Endothelial cell of umbilical vein (primary cell): ENCODE measurements at regions not wholly inside any gene's neighbourhood (a gene's known extent, or its start where the extent isn't known, plus 50 kb on each side); places are given as distances from the start of the nearest gene placed in this dataset.

Experiments used
- BruUV-seq: library from RNA; stranded (reverse); fragments of 400-500 nt; replicated peaks from 2 replicates; lab custom pipeline; 2021; lab: Mats Ljungman, UMichigan
- CTCF ChIA-PET: fragments of 300-600, 350-600 bp; sonication (Branson Sonifier 250); formaldehyde crosslinking; loops from one replicate; lab custom pipeline; 2021; ENCODE audit warnings: antibody characterized with exemption, inconsistent platforms; lab: Charles Lee
- POLR2A ChIA-PET: fragments of 300-600, 350-600 bp; sonication (Branson Sonifier 250); formaldehyde crosslinking; loops from one replicate; lab custom pipeline; 2021; ENCODE audit warnings: antibody characterized with exemption, inconsistent platforms; lab: Charles Lee
- DNase-seq: peaks from one replicate; pipeline ENCODE4 v3.0.0-alpha.2; 2011; ENCODE audit warnings: low read depth, low spot score
- FAIRE-seq: peaks from 2 replicates; lab custom pipeline; 2011; peaks lifted over from hg19 to GRCh38; lab: Jason Lieb, UNC
- H2AFZ ChIP-seq: 2 replicates; pipeline ENCODE4 v1.6.0; 2012; ENCODE audit warnings: low read depth, low read length, control low read depth, inconsistent platforms
- H3K27ac ChIP-seq: 2 replicates; pipeline ENCODE4 v1.5.1; 2011; ENCODE audit warnings: low read depth, mild to moderate bottlenecking, control low read depth, low read length, moderate library complexity; ENCODE audit not compliant: insufficient read depth
- H3K27me3 ChIP-seq, 2 experiments: 2 replicates each; pipeline versions ENCODE4 v1.6.0 to v1.6.1; 2011; ENCODE audit warnings: low read length in 2 of 2, mixed read lengths in 1 of 2; ENCODE audit not compliant: control insufficient read depth in 2 of 2, insufficient read depth in 2 of 2
- H3K36me3 ChIP-seq, 2 experiments: 2 replicates in 1 of 2; 3 replicates in 1 of 2; pipeline ENCODE4 v1.5.1; 2011; ENCODE audit warnings: low read length in 2 of 2, mild to moderate bottlenecking in 1 of 2, moderate library complexity in 1 of 2; ENCODE audit not compliant: control insufficient read depth in 2 of 2, insufficient read depth in 2 of 2; ENCODE audit errors: extremely low read depth in 1 of 2
- H3K4me1 ChIP-seq: 3 replicates; pipeline ENCODE4 v1.5.1; 2011; ENCODE audit warnings: mild to moderate bottlenecking, low read length; ENCODE audit not compliant: control insufficient read depth, insufficient read depth; ENCODE audit errors: extremely low read depth
- H3K4me2 ChIP-seq: 2 replicates; pipeline ENCODE4 v1.6.1; 2011; ENCODE audit warnings: low read length, control low read depth, mixed read lengths; ENCODE audit not compliant: insufficient read depth
- H3K4me3 ChIP-seq, 3 experiments: fragments of 200-600 bp in 1 of 3; sonication (generic), shearing (Covaris generic) in 1 of 3; replicated peaks in 1 of 3; 2 replicates each; pipeline ENCODE4 v1.5.1; 2011 to 2016; ENCODE audit warnings: control low read depth in 3 of 3, low read length in 3 of 3, mild to moderate bottlenecking in 2 of 3, inconsistent platforms in 1 of 3, low read depth in 1 of 3, moderate library complexity in 1 of 3; ENCODE audit not compliant: insufficient read depth in 1 of 3
- H3K79me2 ChIP-seq: 2 replicates; pipeline ENCODE4 v1.6.0; 2012; ENCODE audit warnings: low read length, inconsistent platforms; ENCODE audit not compliant: control insufficient read depth, insufficient read depth
- H3K9ac ChIP-seq: replicated peaks from 2 replicates; pipeline ENCODE3; 2011; ENCODE audit warnings: low read length, control low read depth; ENCODE audit not compliant: insufficient read depth; ENCODE audit errors: extremely low read depth
- H3K9me1 ChIP-seq: replicated peaks from 3 replicates; pipeline ENCODE4 v1.6.0; 2011; ENCODE audit warnings: mild to moderate bottlenecking, low read length; ENCODE audit not compliant: control insufficient read depth, insufficient read depth; ENCODE audit errors: extremely low read depth
- H3K9me3 ChIP-seq: replicated peaks from 2 replicates; pipeline ENCODE4 v1.5.1; 2012; ENCODE audit warnings: low read length, inconsistent platforms; ENCODE audit not compliant: control insufficient read depth, insufficient read depth
- H4K20me1 ChIP-seq: replicated peaks from 2 replicates; pipeline ENCODE3; 2011; ENCODE audit warnings: mild to moderate bottlenecking, low read length; ENCODE audit not compliant: control insufficient read depth, insufficient read depth; ENCODE audit errors: extremely low read depth
- EZH2 ChIP-seq: IDR thresholded peaks from 2 replicates; pipeline ENCODE4 v1.6.1; 2012; ENCODE audit warnings: borderline replicate concordance, low read depth, mild to moderate bottlenecking, moderate library complexity, low read length, inconsistent platforms; ENCODE audit not compliant: severe bottlenecking
- FOS ChIP-seq: IDR thresholded peaks from 2 replicates; pipeline ENCODE4 v1.6.1; 2011; ENCODE audit warnings: mild to moderate bottlenecking, low read length, moderate library complexity, borderline replicate concordance; ENCODE audit not compliant: insufficient read depth
- GATA2 ChIP-seq: IDR thresholded peaks from 2 replicates; pipeline ENCODE4 v1.7.0; 2011; ENCODE audit warnings: low read depth, mild to moderate bottlenecking, moderate library complexity, mixed read lengths, low read length; ENCODE audit not compliant: insufficient read length, insufficient read depth
- JUN ChIP-seq: IDR thresholded peaks from 2 replicates; pipeline ENCODE4 v1.6.1; 2011; ENCODE audit warnings: borderline replicate concordance, low read depth; ENCODE audit not compliant: insufficient read length, insufficient read depth
- MAX ChIP-seq: IDR thresholded peaks from 2 replicates; pipeline ENCODE4 v1.6.1; 2011; ENCODE audit not compliant: insufficient read depth, insufficient read length
- MYC ChIP-seq: IDR thresholded peaks from one replicate; pipeline ENCODE4 v1.6.1; 2011; ENCODE audit warnings: mild to moderate bottlenecking, low read depth, low read length
- POLR2A ChIP-seq: IDR thresholded peaks from 2 replicates; pipeline ENCODE4 v1.6.1; 2012; ENCODE audit warnings: low read depth, mild to moderate bottlenecking, control low read depth, low read length
- POLR2AphosphoS5 ChIP-seq: IDR thresholded peaks from 2 replicates; pipeline ENCODE4 v1.6.1; 2012; ENCODE audit warnings: low read depth, mild to moderate bottlenecking, control low read depth, low read length, moderate library complexity; ENCODE audit not compliant: insufficient read depth
- dilution Hi-C: fragments of 300-500 bp; cut with MboI; formaldehyde crosslinking; loops from one replicate; pipeline ENCODE4 v1.15.0; 2019; ENCODE audit warnings: low sequenced_read_pairs; ENCODE audit not compliant: extremely low pct_ligation_motif_present
- intact Hi-C: fragments of 100-400 bp; cut with micrococcal nuclease; formaldehyde crosslinking; loops from one replicate; pipeline ENCODE4 v1.10.0; 2022
- TF ChIP-seq, protein P1 (sequence below), 2 donors: IDR thresholded peaks; 1 replicate in 1 of 2; 2 replicates in 1 of 2; pipeline ENCODE4 v1.5.1; 2011; ENCODE audit warnings: low read length in 2 of 2, mild to moderate bottlenecking in 2 of 2, moderate library complexity in 2 of 2, control low read depth in 1 of 2, inconsistent platforms in 1 of 2, low read depth in 1 of 2; ENCODE audit not compliant: insufficient read depth in 1 of 2; ENCODE audit errors: extremely low read depth in 1 of 2

DNA sequence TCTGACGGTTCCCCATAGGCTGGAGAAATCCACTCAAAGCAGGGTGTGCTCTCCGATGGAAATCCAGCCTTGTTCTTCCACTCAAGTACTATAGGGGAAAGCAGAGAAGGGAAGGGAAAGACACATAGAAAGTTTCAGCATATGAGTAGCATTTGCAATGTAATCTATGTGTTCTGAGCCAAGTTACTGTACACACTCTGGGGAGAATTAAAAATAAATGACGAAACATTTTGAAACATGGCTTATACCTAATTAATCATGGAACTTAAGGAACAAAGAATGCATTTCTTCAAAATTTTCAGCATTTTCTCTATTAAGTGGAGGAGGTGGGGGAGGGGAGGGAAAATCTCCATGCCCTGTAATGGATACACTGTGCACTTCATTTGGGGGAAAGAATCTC, 198.1 kb upstream of the HABP2 start:
- H3K27me3 ChIP-seq, result peaks cover 0 to 7% of the 10 kb centered on the region in 2 experiments
- no peak overlapping the region for H2AFZ ChIP-seq
- dilution Hi-C loops (no loop called here), intact Hi-C loops (no loop called here)
- no peak overlapping the region for H3K4me2 ChIP-seq
- no peaks in the 10 kb centered on the region for H3K79me2 ChIP-seq
- no peak overlapping the region for H3K9ac ChIP-seq
- H3K36me3 ChIP-seq, result no peaks in the 10 kb centered on the region
- H3K27ac ChIP-seq, result no peak overlapping the region
- POLR2A ChIA-PET, result no interaction called here
- DNase-seq (no peak), FAIRE-seq (no peak)
- no peaks in the 10 kb centered on the region for H3K4me1 ChIP-seq
- H3K9me3 ChIP-seq, result no peaks in the 10 kb centered on the region
- TF ChIP-seq JUN (no peak), POLR2A (no peak), GATA2 (no peak)
- CTCF ChIA-PET, result interaction anchor here (0.9 kb wide), 1 partner anchor 15 kb away, joined by 3 read pairs; no protein-coding TSS in a partner anchor
- no peaks in the 10 kb centered on the region for H4K20me1 ChIP-seq
- BruUV-seq, result no TSS peak
- H3K9me1 ChIP-seq, result no peaks in the 10 kb centered on the region
- H3K4me3 ChIP-seq, result no peak overlapping the region

- POLR2A ChIA-PET, result no interaction called here
- peaks cover 0 to 10% of the 10 kb centered on the region in 2 experiments for H3K27me3 ChIP-seq
- FAIRE-seq, result no peak
Observed at GRCh38 chr10:113356794-113357680, 195.8 kb upstream of the HABP2 start.

More at GRCh38 chr10:113356794-113357680, 195.8 kb upstream of the HABP2 start:
- intact Hi-C loops, result no loop called here
- Histone ChIP-seq H3K36me3 (no peaks in the 10 kb centered on the region), H3K4me3 (no peak overlapping the region), H4K20me1 (no peaks in the 10 kb centered on the region), H3K4me1 (no peaks in the 10 kb centered on the region), H3K9me3 (no peaks in the 10 kb centered on the region), H3K9ac (no peak overlapping the region), H3K27ac (no peak overlapping the region), H3K4me2 (no peak overlapping the region), H2AFZ (no peak overlapping the region), H3K79me2 (no peaks in the 10 kb centered on the region), H3K9me1 (no peaks in the 10 kb centered on the region)
- no TSS peak for BruUV-seq
- no peak for TF ChIP-seq JUN
- TF ChIP-seq, protein P1, sequence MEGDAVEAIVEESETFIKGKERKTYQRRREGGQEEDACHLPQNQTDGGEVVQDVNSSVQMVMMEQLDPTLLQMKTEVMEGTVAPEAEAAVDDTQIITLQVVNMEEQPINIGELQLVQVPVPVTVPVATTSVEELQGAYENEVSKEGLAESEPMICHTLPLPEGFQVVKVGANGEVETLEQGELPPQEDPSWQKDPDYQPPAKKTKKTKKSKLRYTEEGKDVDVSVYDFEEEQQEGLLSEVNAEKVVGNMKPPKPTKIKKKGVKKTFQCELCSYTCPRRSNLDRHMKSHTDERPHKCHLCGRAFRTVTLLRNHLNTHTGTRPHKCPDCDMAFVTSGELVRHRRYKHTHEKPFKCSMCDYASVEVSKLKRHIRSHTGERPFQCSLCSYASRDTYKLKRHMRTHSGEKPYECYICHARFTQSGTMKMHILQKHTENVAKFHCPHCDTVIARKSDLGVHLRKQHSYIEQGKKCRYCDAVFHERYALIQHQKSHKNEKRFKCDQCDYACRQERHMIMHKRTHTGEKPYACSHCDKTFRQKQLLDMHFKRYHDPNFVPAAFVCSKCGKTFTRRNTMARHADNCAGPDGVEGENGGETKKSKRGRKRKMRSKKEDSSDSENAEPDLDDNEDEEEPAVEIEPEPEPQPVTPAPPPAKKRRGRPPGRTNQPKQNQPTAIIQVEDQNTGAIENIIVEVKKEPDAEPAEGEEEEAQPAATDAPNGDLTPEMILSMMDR (IDR thresholded peaks at IDR 0.05; ENCODE audit: extremely low read depth in 1 of 2, insufficient read depth in 1 of 2, low read depth in 1 of 2, low read length in 2 of 2), result no peak
- TF ChIP-seq GATA2, result no peak
- TF ChIP-seq MYC, result no peak
- TF ChIP-seq FOS, result no peak
- no peak for TF ChIP-seq MAX
- TF ChIP-seq POLR2AphosphoS5, result no peak
- TF ChIP-seq EZH2, result no peak
- TF ChIP-seq POLR2A, result no peak
- CTCF ChIA-PET, result no interaction called here
- no peak for DNase-seq
- dilution Hi-C loops, result no loop called here
